HUES64 (cell line): ENCODE measurements at regions not wholly inside any gene's neighbourhood (a gene's known extent, or its start where the extent isn't known, plus 50 kb on each side); places are given as distances from the start of the nearest gene placed in this dataset.

Source experiments
- H3K27ac ChIP-seq: 2 replicates; pipeline ENCODE4 v1.7.0; 2013; ENCODE audit warnings: low read depth, low read length, inconsistent platforms
- H3K27me3 ChIP-seq: 2 replicates; pipeline ENCODE4 v1.6.1; 2013; ENCODE audit warnings: mild to moderate bottlenecking, low read length; ENCODE audit not compliant: insufficient read depth
- H3K36me3 ChIP-seq: 2 replicates; pipeline ENCODE4 v1.6.1; 2013; ENCODE audit warnings: mild to moderate bottlenecking, low read length; ENCODE audit not compliant: insufficient read depth
- H3K4me1 ChIP-seq: 2 replicates; pipeline ENCODE4 v1.6.1; 2013; ENCODE audit warnings: mild to moderate bottlenecking, low read length, moderate library complexity; ENCODE audit not compliant: insufficient read depth
- H3K4me3 ChIP-seq: 2 replicates; pipeline ENCODE4 v1.5.1; 2013; ENCODE audit warnings: mild to moderate bottlenecking, low read length, moderate library complexity
- H3K9ac ChIP-seq: 2 replicates; pipeline ENCODE4 v1.6.1; 2013; ENCODE audit warnings: mild to moderate bottlenecking, low read depth, low read length
- H3K9me3 ChIP-seq: 2 replicates; pipeline ENCODE4 v1.6.1; 2013; ENCODE audit warnings: low read depth, low read length; ENCODE audit not compliant: insufficient read depth
- WGBS: fragments of 150-250, 120-280 bp; methylation state at CpG from one replicate; pipeline ENCODE4 v1.1.7; 2013; ENCODE audit warnings: missing lambda C conversion rate; 5-methylcytosine and 5-hydroxymethylcytosine counted together

- Histone ChIP-seq H3K4me3 (no peak overlapping the region), H3K9me3 (peaks cover 6% of the 10 kb centered on the region; the same call in 1 of the 2 replicates), H3K9ac (no peak overlapping the region), H3K27ac (no peak overlapping the region), H3K36me3 (no peaks in the 10 kb centered on the region), H3K27me3 (no peaks in the 10 kb centered on the region), H3K4me1 (no peaks in the 10 kb centered on the region)
- WGBS: 87% methylated on average over 3 of the region's 3 CpGs
Measured at GRCh38 chr2:238665919-238666318, 182.0 kb upstream of the TWIST2 start.

DNA sequence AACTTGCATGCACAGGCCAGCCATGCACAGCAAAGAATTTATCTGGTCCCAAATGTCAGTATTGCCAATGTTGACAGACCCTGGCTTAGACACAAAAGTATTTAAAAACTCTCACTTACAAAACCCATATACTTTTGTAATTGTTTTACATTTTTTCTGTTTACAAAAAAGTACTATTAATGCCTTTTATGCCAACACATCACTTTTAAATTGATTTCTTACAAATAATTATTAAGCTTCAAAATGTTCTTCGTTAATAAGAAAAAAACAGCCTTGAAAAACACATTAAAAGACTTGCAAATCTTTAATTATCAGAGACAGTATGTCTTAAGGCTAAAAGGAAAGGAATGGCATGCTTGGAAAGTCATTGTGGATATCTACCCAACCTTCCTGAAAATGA is 181.3 kb upstream of the TWIST2 start:
- H3K36me3 ChIP-seq: no peaks in the 10 kb centered on the region
- no peak overlapping the region for H3K4me3 ChIP-seq
- H3K27me3 ChIP-seq: no peaks in the 10 kb centered on the region
- H3K4me1 ChIP-seq: no peaks in the 10 kb centered on the region
- no peak overlapping the region for H3K27ac ChIP-seq
- peaks cover 5% of the 10 kb centered on the region; the same call in 1 of the 2 replicates for H3K9me3 ChIP-seq
- WGBS: 100% methylated on average over 1 of the region's 1 CpG
- no peak overlapping the region for H3K9ac ChIP-seq

GRCh38 chr2:238667008-238667407 is 180.9 kb upstream of the TWIST2 start:
- H3K9me3 ChIP-seq: peaks cover 1% of the 10 kb centered on the region; the same call in 1 of the 2 replicates
- H3K4me1 ChIP-seq: no peaks in the 10 kb centered on the region
- no peaks in the 10 kb centered on the region for H3K27me3 ChIP-seq
- H3K9ac ChIP-seq: no peak overlapping the region
- H3K27ac ChIP-seq: no peak overlapping the region
- no peaks in the 10 kb centered on the region for H3K36me3 ChIP-seq
- 91% methylated on average over 6 of the region's 6 CpGs for WGBS
- no peak overlapping the region for H3K4me3 ChIP-seq

- Histone ChIP-seq H3K9me3 (no peaks in the 10 kb centered on the region), H3K27ac (no peak overlapping the region), H3K9ac (no peak overlapping the region), H3K36me3 (no peaks in the 10 kb centered on the region), H3K4me1 (no peaks in the 10 kb centered on the region), H3K4me3 (no peak overlapping the region), H3K27me3 (no peaks in the 10 kb centered on the region)
- 84% methylated on average over 2 of the region's 2 CpGs for WGBS
Measured at GRCh38 chr2:238667639-238668038, 180.2 kb upstream of the TWIST2 start.

- H3K9me3 ChIP-seq: no peaks in the 10 kb centered on the region
- WGBS: 86% methylated on average over 1 of the region's 1 CpG
- H3K4me3 ChIP-seq: no peak overlapping the region
- no peaks in the 10 kb centered on the region for H3K36me3 ChIP-seq
- H3K4me1 ChIP-seq: no peaks in the 10 kb centered on the region
- H3K9ac ChIP-seq: no peak overlapping the region
- H3K27ac ChIP-seq: no peak overlapping the region
- no peaks in the 10 kb centered on the region for H3K27me3 ChIP-seq
Measured at GRCh38 chr2:238668426-238668825, 179.5 kb upstream of the TWIST2 start.

- no peaks in the 10 kb centered on the region for H3K27me3 ChIP-seq
- H3K9me3 ChIP-seq: no peaks in the 10 kb centered on the region
- H3K27ac ChIP-seq: no peak overlapping the region
- H3K4me1 ChIP-seq: no peaks in the 10 kb centered on the region
- no peaks in the 10 kb centered on the region for H3K36me3 ChIP-seq
- no peak overlapping the region for H3K9ac ChIP-seq
- WGBS: 100% methylated on average over 1 of the region's 1 CpG
- no peak overlapping the region for H3K4me3 ChIP-seq
Measured at GRCh38 chr2:238669046-238669445, 178.8 kb upstream of the TWIST2 start.

DNA sequence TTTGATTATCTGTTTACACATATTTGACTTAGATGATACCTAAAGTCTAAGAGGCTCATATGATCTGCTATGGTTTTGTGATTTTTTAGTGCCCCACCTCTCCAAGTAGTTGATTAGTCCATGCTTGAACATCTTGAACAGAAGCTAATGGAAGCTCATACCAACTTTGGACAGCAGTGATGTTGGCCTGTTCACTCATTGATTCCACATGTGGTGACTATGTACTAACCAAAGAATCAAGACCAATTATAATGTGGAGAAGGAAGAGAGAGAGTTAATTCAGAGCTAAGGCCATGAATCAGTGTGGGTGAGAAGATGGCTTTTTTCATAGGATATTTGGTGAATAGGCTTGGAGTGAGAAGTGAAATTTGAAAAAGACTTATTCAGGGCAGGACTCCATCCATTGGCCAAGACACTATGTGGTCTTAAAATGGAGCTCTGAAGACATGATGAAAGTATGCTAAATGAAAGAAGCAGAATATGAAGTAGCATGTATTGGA is 178.3 kb upstream of the TWIST2 start:
- no peak overlapping the region for H3K4me3 ChIP-seq
- H3K4me1 ChIP-seq: no peaks in the 10 kb centered on the region
- no peak overlapping the region for H3K27ac ChIP-seq
- no peaks in the 10 kb centered on the region for H3K27me3 ChIP-seq
- H3K9ac ChIP-seq: no peak overlapping the region
- no peaks in the 10 kb centered on the region for H3K36me3 ChIP-seq
- no peaks in the 10 kb centered on the region for H3K9me3 ChIP-seq

DNA sequence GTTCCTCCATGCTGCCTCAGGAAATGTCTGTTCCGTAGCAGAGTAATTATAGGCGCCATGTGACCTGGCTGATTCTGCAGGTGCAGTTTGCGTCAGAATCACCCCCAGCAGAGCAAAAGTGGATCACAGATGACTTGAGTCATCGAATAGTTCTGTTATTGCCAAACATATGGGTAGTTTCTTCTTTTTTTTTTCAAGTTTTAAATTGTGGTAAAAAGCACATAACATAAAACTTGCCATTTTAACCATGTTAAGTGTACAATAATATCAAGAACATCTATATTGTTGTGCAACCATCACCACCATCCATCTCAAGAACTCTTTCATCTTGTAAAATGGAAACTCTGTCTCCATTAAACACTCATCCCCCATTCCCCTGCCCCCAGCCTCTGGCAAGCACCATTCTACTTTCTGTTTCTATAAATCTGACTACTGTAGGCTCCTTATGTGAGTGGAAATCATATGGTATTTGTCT is 177.7 kb upstream of the TWIST2 start:
- no peak overlapping the region for H3K4me3 ChIP-seq
- no peaks in the 10 kb centered on the region for H3K4me1 ChIP-seq
- H3K36me3 ChIP-seq: no peaks in the 10 kb centered on the region
- H3K27me3 ChIP-seq: no peaks in the 10 kb centered on the region
- H3K9ac ChIP-seq: no peak overlapping the region
- H3K27ac ChIP-seq: no peak overlapping the region
- H3K9me3 ChIP-seq: no peaks in the 10 kb centered on the region
- WGBS: 87% methylated on average over 4 of the region's 4 CpGs

- H3K9ac ChIP-seq: no peak overlapping the region
- H3K27ac ChIP-seq: no peak overlapping the region
- no peaks in the 10 kb centered on the region for H3K36me3 ChIP-seq
- no peaks in the 10 kb centered on the region for H3K4me1 ChIP-seq
- H3K9me3 ChIP-seq: peaks cover 2% of the 10 kb centered on the region; the same call in 1 of the 2 replicates
- no peaks in the 10 kb centered on the region for H3K27me3 ChIP-seq
- 81% methylated on average over 5 of the region's 5 CpGs for WGBS
- H3K4me3 ChIP-seq: no peak overlapping the region
Measured at GRCh38 chr2:238682536-238682935, 165.3 kb upstream of the TWIST2 start.

- Histone ChIP-seq H3K27ac (no peak overlapping the region), H3K9me3 (no peaks in the 10 kb centered on the region), H3K4me3 (no peak overlapping the region), H3K9ac (no peak overlapping the region), H3K4me1 (no peaks in the 10 kb centered on the region), H3K27me3 (no peaks in the 10 kb centered on the region), H3K36me3 (no peaks in the 10 kb centered on the region)
- 91% methylated on average over 8 of the region's 8 CpGs for WGBS
Measured at GRCh38 chr2:238684362-238685326, 163.2 kb upstream of the TWIST2 start.

DNA sequence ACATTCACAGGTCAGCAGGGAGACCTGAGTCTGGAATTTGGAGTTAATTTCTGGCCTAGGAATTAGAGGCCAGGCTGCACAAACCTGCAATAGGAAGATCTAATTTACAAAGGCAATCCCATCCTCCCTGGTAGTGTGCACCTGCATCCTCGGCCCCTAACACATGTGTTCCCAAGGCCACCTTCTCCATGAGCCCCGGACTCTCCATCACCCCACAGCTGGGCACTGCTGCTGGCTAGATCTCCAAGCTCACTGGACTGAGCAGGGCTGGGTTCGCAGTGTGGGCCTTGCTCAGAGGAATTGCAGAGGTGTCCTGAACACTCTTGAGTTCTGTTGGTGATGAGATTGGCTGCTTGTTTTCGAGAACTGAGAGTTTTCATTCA is 162.6 kb upstream of the TWIST2 start:
- no peaks in the 10 kb centered on the region for H3K27me3 ChIP-seq
- H3K9me3 ChIP-seq: no peaks in the 10 kb centered on the region
- no peaks in the 10 kb centered on the region for H3K4me1 ChIP-seq
- H3K36me3 ChIP-seq: no peaks in the 10 kb centered on the region
- WGBS: 92% methylated on average over 3 of the region's 4 CpGs
- H3K4me3 ChIP-seq: no peak overlapping the region
- H3K9ac ChIP-seq: no peak overlapping the region
- no peak overlapping the region for H3K27ac ChIP-seq
